DMS53 (cell line): ENCODE measurements at regions not wholly inside any gene's neighbourhood (a gene's known extent, or its start where the extent isn't known, plus 50 kb on each side); places are given as distances from the start of the nearest gene placed in this dataset.

Source experiments
- DNase-seq: peaks from one replicate; lab custom pipeline; 2025; lab: John Stamatoyannopoulos, UW

- DNase-seq: no peak
Observed at GRCh38 chr22:49567899-49568750, 259.5 kb downstream of the BRD1 start.

DNA sequence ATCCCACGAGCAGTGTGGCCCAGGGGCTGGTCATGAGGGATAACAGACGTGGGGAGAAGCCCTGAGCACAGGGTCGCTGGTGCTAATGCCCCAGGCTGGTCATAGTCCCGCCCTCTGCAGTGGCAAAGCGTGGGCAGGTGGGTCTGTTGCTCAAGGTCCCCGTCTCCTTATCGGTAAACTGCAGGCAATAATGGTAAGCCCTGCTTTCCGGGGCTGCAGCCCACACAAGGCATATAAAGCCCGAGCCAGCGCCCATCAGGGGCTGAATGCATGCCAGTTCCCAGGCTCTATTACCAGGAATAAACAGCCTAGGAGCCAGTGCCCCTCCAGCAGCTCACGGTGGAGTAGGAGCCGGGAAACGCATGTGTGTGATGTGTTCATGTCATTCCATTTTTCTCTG lies 261.0 kb downstream of the BRD1 start:
- DNase-seq: no peak

DNA sequence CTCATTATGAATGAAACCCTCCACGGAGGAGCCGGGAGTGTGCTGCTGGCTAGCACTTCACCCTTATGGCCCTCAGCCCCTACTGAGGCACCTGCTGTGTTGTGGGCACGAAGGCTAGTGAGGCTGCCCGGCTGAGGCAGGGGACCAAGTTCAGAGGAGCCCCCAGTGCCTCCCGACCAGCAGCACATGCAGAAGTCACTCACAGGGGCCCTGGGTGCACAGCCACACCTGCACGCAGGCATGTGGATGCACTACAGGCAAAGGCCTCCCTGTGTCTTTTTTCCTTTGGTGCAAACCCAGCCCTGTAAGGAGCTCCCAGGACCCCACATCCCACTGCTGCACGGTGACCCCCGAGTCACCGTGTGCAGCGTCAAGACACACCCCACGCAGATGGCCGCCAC lies 261.5 kb downstream of the BRD1 start:
- no peak for DNase-seq

GRCh38 chr22:49565516-49565855 lies 262.2 kb downstream of the BRD1 start:
- no peak for DNase-seq

DNA sequence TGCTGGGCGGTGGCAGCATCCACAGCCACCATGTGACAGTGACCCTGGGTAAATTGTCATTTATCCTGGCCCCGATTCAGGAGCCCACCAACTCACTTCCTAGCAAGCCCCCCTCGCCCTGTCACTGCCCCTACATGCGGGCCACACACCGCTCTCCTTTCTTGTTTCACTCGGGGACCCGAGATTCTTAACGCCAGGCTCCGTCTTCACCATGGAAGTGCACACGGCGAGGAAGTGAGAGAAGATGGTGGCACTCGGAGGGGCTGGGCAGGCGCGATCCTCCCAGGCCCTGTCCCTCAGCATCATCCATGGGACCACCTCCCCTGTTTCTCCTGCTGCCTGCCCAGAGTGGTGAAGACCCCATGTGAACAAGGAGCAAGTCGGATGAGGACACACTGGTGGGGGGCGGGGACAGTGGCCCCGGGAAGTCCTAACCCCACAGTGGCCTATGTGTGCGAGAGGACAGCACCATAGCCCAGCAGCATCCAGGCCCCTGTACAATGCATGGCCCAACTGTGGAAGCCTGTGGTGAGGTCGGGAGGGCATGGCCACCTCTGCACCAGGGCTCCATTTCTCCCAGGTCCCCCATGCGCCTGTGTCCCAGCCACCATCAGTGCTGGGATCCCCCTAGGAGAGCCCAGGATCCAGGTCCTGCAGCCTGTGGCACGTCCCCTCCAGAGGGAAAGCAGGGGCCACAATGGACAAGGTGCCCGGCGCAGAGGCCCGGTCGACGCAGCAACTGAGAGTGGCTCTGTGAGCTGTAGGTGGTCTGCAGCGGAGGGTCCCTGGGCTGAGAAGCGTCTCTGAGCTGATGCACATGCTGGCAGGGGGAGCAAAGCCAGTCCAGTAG lies 262.8 kb downstream of the BRD1 start:
- no peak for DNase-seq

GRCh38 chr22:49564054-49564453 lies 263.6 kb downstream of the BRD1 start:
- no peak for DNase-seq

- no peak for DNase-seq
Observed at GRCh38 chr22:49562685-49563249, 264.9 kb downstream of the BRD1 start.

DNA sequence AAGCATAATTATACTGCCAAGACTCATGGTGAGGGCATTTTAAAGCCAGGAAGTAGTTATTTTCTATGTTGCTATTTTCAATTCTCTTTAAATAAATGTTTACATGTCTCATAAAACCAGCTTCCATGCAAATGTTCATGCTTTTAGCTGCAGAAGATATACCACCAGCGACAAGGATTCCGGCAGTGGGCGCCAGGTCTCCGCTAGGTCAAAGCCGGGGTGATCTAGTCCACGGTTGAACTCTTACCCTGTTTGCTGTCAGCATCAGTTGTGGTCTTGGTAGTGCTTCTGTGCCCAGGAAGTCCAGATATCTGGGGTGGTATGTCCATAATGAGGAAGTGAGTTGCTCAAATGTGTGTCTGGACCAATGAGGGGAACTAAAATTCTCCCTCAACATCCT lies 265.7 kb downstream of the BRD1 start:
- no peak for DNase-seq

- DNase-seq: no peak
Observed at GRCh38 chr22:49561338-49561737, 266.3 kb downstream of the BRD1 start.

DNA sequence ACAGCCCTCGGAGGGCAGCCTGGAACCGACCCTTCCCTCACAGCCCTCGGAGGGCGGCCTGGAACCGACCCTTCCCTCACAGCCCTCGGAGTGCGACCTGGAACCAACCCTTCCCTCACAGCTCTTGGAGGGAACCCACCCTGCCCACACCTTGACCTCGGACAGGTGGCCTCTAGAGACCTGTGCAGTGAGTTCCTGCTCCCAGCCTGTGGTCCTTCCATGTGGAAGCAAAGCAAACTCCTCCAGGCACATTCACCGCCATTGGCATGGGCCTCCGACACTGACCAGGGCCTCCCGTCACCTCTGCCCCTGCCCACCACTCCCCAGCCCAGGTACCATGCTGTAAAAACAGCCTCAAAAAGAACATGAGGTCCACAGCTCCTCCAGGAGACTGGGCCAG lies 272.1 kb downstream of the BRD1 start:
- DNase-seq: no peak

- no peak for DNase-seq
Observed at GRCh38 chr22:49554741-49555140, 272.9 kb downstream of the BRD1 start.

DNA sequence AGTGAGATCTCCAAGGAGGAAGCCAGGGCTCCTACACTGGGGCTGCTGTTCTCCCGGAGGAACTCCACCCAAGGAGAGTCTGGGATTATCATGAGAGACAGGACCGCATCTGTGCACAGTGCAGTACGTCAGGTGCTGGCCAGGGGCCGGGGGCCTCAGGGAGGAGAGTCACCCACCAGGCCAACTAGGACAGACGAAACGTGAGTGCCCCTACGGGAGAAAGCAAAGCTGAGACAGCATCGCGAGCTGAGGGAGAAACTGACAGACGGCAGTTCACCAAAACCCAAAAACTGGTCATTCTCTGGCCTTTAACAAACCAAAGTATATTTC lies 273.4 kb downstream of the BRD1 start:
- DNase-seq: no peak

GRCh38 chr22:49553518-49554295 lies 274.0 kb downstream of the BRD1 start:
- DNase-seq: no peak

DNA sequence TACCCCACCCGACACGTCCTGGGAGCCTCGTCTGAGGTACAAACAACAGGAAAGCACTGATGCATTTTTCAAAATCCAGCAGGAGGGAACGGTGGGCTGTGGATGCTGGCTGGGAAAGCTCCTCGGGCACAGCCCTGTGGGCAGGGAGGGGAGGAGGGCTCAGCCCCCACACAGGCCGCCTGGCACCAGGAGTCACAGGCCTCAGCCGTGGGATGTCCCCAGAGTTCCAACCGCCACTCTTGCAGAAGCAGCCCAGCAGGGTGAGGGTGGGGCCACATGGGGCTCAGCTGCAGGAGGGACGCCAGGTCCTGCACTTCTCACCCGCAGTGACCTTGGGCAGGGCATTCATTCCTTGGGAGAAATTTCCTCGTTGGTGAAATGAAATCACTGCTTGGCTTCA lies 274.6 kb downstream of the BRD1 start:
- DNase-seq: no peak

- DNase-seq: no peak
Observed at GRCh38 chr22:49551897-49552614, 275.6 kb downstream of the BRD1 start.

DNA sequence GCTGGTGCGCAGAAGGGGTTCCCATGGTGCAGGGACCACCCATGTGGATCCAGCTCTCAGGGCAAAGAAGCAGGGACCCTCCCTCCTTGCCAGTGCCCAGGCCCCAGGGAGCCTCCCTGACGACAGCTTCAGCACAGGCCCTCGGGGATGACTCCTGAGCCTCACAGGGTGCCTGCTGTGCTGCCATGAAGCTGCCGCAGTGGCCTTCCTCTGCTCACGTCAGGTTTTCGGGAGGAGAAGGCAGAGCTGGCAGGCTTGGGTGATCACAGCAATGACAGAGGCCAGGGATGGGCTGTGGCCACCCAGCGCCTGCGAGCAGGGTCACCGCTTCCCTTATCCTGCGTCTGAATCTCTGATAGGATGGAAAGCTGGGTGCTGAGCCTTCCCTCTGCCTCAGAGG lies 276.2 kb downstream of the BRD1 start:
- no peak for DNase-seq

GRCh38 chr22:49550766-49551362 lies 276.8 kb downstream of the BRD1 start:
- no peak for DNase-seq

DNA sequence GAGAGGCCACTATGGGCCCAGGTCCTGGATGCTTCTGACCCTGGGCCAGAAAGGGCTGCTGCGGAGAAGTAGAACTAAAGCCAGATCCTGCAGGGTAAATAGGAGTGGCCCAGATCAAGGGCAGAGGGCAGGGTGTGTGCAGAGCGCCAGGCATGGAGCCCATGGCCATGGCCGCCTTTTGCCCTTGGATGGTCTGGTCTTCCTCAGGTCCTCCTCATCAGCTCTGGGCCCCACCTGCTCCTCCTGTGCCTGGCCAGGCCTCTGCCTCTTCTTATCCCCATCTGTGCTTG lies 277.6 kb downstream of the BRD1 start:
- no peak for DNase-seq

GRCh38 chr22:49549256-49550140 lies 278.2 kb downstream of the BRD1 start:
- no peak for DNase-seq

- no peak for DNase-seq
Observed at GRCh38 chr22:49548356-49549202, 279.1 kb downstream of the BRD1 start.
